Endothelial cell of umbilical vein (primary cell): ENCODE measurements at regions not wholly inside any gene's neighbourhood (a gene's known extent, or its start where the extent isn't known, plus 50 kb on each side); places are given as distances from the start of the nearest gene placed in this dataset.

ENCODE experiments used
- BruUV-seq: library from RNA; stranded (reverse); fragments of 400-500 nt; replicated peaks from 2 replicates; lab custom pipeline; 2021; lab: Mats Ljungman, UMichigan
- CTCF ChIA-PET: fragments of 300-600, 350-600 bp; sonication (Branson Sonifier 250); formaldehyde crosslinking; loops from one replicate; lab custom pipeline; 2021; ENCODE audit warnings: antibody characterized with exemption, inconsistent platforms; lab: Charles Lee
- POLR2A ChIA-PET: fragments of 300-600, 350-600 bp; sonication (Branson Sonifier 250); formaldehyde crosslinking; loops from one replicate; lab custom pipeline; 2021; ENCODE audit warnings: antibody characterized with exemption, inconsistent platforms; lab: Charles Lee
- DNase-seq: peaks from one replicate; pipeline ENCODE4 v3.0.0-alpha.2; 2011; ENCODE audit warnings: low read depth, low spot score
- FAIRE-seq: peaks from 2 replicates; lab custom pipeline; 2011; peaks lifted over from hg19 to GRCh38; lab: Jason Lieb, UNC
- H2AFZ ChIP-seq: 2 replicates; pipeline ENCODE4 v1.6.0; 2012; ENCODE audit warnings: low read depth, low read length, control low read depth, inconsistent platforms
- H3K27ac ChIP-seq: 2 replicates; pipeline ENCODE4 v1.5.1; 2011; ENCODE audit warnings: low read depth, mild to moderate bottlenecking, control low read depth, low read length, moderate library complexity; ENCODE audit not compliant: insufficient read depth
- H3K27me3 ChIP-seq, 2 experiments: 2 replicates each; pipeline versions ENCODE4 v1.6.0 to v1.6.1; 2011; ENCODE audit warnings: low read length in 2 of 2, mixed read lengths in 1 of 2; ENCODE audit not compliant: control insufficient read depth in 2 of 2, insufficient read depth in 2 of 2
- H3K36me3 ChIP-seq, 2 experiments: 2 replicates in 1 of 2; 3 replicates in 1 of 2; pipeline ENCODE4 v1.5.1; 2011; ENCODE audit warnings: low read length in 2 of 2, mild to moderate bottlenecking in 1 of 2, moderate library complexity in 1 of 2; ENCODE audit not compliant: control insufficient read depth in 2 of 2, insufficient read depth in 2 of 2; ENCODE audit errors: extremely low read depth in 1 of 2
- H3K4me1 ChIP-seq: 3 replicates; pipeline ENCODE4 v1.5.1; 2011; ENCODE audit warnings: mild to moderate bottlenecking, low read length; ENCODE audit not compliant: control insufficient read depth, insufficient read depth; ENCODE audit errors: extremely low read depth
- H3K4me2 ChIP-seq: 2 replicates; pipeline ENCODE4 v1.6.1; 2011; ENCODE audit warnings: low read length, control low read depth, mixed read lengths; ENCODE audit not compliant: insufficient read depth
- H3K4me3 ChIP-seq, 3 experiments: fragments of 200-600 bp in 1 of 3; sonication (generic), shearing (Covaris generic) in 1 of 3; replicated peaks in 1 of 3; 2 replicates each; pipeline ENCODE4 v1.5.1; 2011 to 2016; ENCODE audit warnings: control low read depth in 3 of 3, low read length in 3 of 3, mild to moderate bottlenecking in 2 of 3, inconsistent platforms in 1 of 3, low read depth in 1 of 3, moderate library complexity in 1 of 3; ENCODE audit not compliant: insufficient read depth in 1 of 3
- H3K79me2 ChIP-seq: 2 replicates; pipeline ENCODE4 v1.6.0; 2012; ENCODE audit warnings: low read length, inconsistent platforms; ENCODE audit not compliant: control insufficient read depth, insufficient read depth
- H3K9ac ChIP-seq: replicated peaks from 2 replicates; pipeline ENCODE3; 2011; ENCODE audit warnings: low read length, control low read depth; ENCODE audit not compliant: insufficient read depth; ENCODE audit errors: extremely low read depth
- H3K9me1 ChIP-seq: replicated peaks from 3 replicates; pipeline ENCODE4 v1.6.0; 2011; ENCODE audit warnings: mild to moderate bottlenecking, low read length; ENCODE audit not compliant: control insufficient read depth, insufficient read depth; ENCODE audit errors: extremely low read depth
- H3K9me3 ChIP-seq: replicated peaks from 2 replicates; pipeline ENCODE4 v1.5.1; 2012; ENCODE audit warnings: low read length, inconsistent platforms; ENCODE audit not compliant: control insufficient read depth, insufficient read depth
- H4K20me1 ChIP-seq: replicated peaks from 2 replicates; pipeline ENCODE3; 2011; ENCODE audit warnings: mild to moderate bottlenecking, low read length; ENCODE audit not compliant: control insufficient read depth, insufficient read depth; ENCODE audit errors: extremely low read depth
- CTCF ChIP-seq, 2 donors: IDR thresholded peaks; 1 replicate in 1 of 2; 2 replicates in 1 of 2; pipeline ENCODE4 v1.5.1; 2011; ENCODE audit warnings: low read length in 2 of 2, mild to moderate bottlenecking in 2 of 2, moderate library complexity in 2 of 2, control low read depth in 1 of 2, inconsistent platforms in 1 of 2, low read depth in 1 of 2; ENCODE audit not compliant: insufficient read depth in 1 of 2; ENCODE audit errors: extremely low read depth in 1 of 2
- EZH2 ChIP-seq: IDR thresholded peaks from 2 replicates; pipeline ENCODE4 v1.6.1; 2012; ENCODE audit warnings: borderline replicate concordance, low read depth, mild to moderate bottlenecking, moderate library complexity, low read length, inconsistent platforms; ENCODE audit not compliant: severe bottlenecking
- FOS ChIP-seq: IDR thresholded peaks from 2 replicates; pipeline ENCODE4 v1.6.1; 2011; ENCODE audit warnings: mild to moderate bottlenecking, low read length, moderate library complexity, borderline replicate concordance; ENCODE audit not compliant: insufficient read depth
- GATA2 ChIP-seq: IDR thresholded peaks from 2 replicates; pipeline ENCODE4 v1.7.0; 2011; ENCODE audit warnings: low read depth, mild to moderate bottlenecking, moderate library complexity, mixed read lengths, low read length; ENCODE audit not compliant: insufficient read length, insufficient read depth
- JUN ChIP-seq: IDR thresholded peaks from 2 replicates; pipeline ENCODE4 v1.6.1; 2011; ENCODE audit warnings: borderline replicate concordance, low read depth; ENCODE audit not compliant: insufficient read length, insufficient read depth
- MAX ChIP-seq: IDR thresholded peaks from 2 replicates; pipeline ENCODE4 v1.6.1; 2011; ENCODE audit not compliant: insufficient read depth, insufficient read length
- MYC ChIP-seq: IDR thresholded peaks from one replicate; pipeline ENCODE4 v1.6.1; 2011; ENCODE audit warnings: mild to moderate bottlenecking, low read depth, low read length
- POLR2A ChIP-seq: IDR thresholded peaks from 2 replicates; pipeline ENCODE4 v1.6.1; 2012; ENCODE audit warnings: low read depth, mild to moderate bottlenecking, control low read depth, low read length
- POLR2AphosphoS5 ChIP-seq: IDR thresholded peaks from 2 replicates; pipeline ENCODE4 v1.6.1; 2012; ENCODE audit warnings: low read depth, mild to moderate bottlenecking, control low read depth, low read length, moderate library complexity; ENCODE audit not compliant: insufficient read depth
- dilution Hi-C: fragments of 300-500 bp; cut with MboI; formaldehyde crosslinking; loops from one replicate; pipeline ENCODE4 v1.15.0; 2019; ENCODE audit warnings: low sequenced_read_pairs; ENCODE audit not compliant: extremely low pct_ligation_motif_present
- intact Hi-C: fragments of 100-400 bp; cut with micrococcal nuclease; formaldehyde crosslinking; loops from one replicate; pipeline ENCODE4 v1.10.0; 2022

GRCh38 chr6:147906361-147906760 lies 397.9 kb downstream of the SAMD5 start:
- intact Hi-C loops = no loop called here

More at GRCh38 chr6:147906361-147906760, 397.9 kb downstream of the SAMD5 start:
- TF ChIP-seq POLR2AphosphoS5 (no peak), FOS (no peak), GATA2 (no peak), EZH2 (no peak), POLR2A (no peak), CTCF (IDR thresholded peaks at IDR 0.05; ENCODE audit: extremely low read depth in 1 of 2, insufficient read depth in 1 of 2, low read depth in 1 of 2, low read length in 2 of 2) (no peak), MYC (no peak), MAX (no peak), JUN (no peak)
- Histone ChIP-seq H4K20me1 (no peaks in the 10 kb centered on the region), H3K4me2 (no peak overlapping the region), H3K9me3 (no peaks in the 10 kb centered on the region), H3K27me3 (no peaks in the 10 kb centered on the region), H3K4me1 (no peaks in the 10 kb centered on the region), H3K9me1 (no peaks in the 10 kb centered on the region), H3K4me3 (no peak overlapping the region), H2AFZ (no peak overlapping the region), H3K36me3 (no peaks in the 10 kb centered on the region), H3K9ac (no peak overlapping the region), H3K27ac (no peak overlapping the region), H3K79me2 (no peaks in the 10 kb centered on the region)
- BruUV-seq = no TSS peak
- dilution Hi-C loops = no loop called here
- DNase-seq (no peak), FAIRE-seq (no peak)
- CTCF ChIA-PET = interaction anchor here (1.2 kb wide), 1 partner anchor 47 kb away, joined by 3 read pairs; no protein-coding TSS in a partner anchor
- POLR2A ChIA-PET = no interaction called here
